ENCODE measurements at regions not wholly inside any gene's neighbourhood (a gene's known extent, or its start where the extent isn't known, plus 50 kb on each side); places are given as distances from the start of the nearest gene placed in this dataset.

- CTCF ChIA-PET: no interaction called here
These were observed 209.9 kb upstream of the CDH20 start for GRCh38 chr18:61123309-61123708.

GRCh38 chr18:61127714-61128467 lies 205.3 kb upstream of the CDH20 start:
- Histone ChIP-seq H3K36me3 (ENCODE audit: insufficient read depth, low read length, poor library complexity, severe bottlenecking) (no peaks in the 10 kb centered on the region), H3K27me3 (replicated peaks; ENCODE audit: insufficient read depth, low read depth, low read length, poor library complexity) (peaks cover 12% of the 10 kb centered on the region), H3K9me3 (ENCODE audit: low read depth, low read length, poor library complexity, severe bottlenecking) (no peaks in the 10 kb centered on the region), H3K27ac (ENCODE audit: low read depth, low read length, poor library complexity, severe bottlenecking) (no peak overlapping the region), H3K4me1 (ENCODE audit: insufficient read depth, low read length, poor library complexity, severe bottlenecking) (no peaks in the 10 kb centered on the region), H3K4me3 (ENCODE audit: low read depth, low read length, poor library complexity, severe bottlenecking) (no peak overlapping the region)
- BruUV-seq (replicated peaks): no TSS peak
- CTCF ChIA-PET: no interaction called here
- POLR2A ChIA-PET (ENCODE audit: low non-redundant PET): no interaction called here
- intact Hi-C loops (cut with micrococcal nuclease; ENCODE audit: unreplicated experiment): no loop called here
- no peak for DNase-seq (ENCODE audit: low spot score)
- TF ChIP-seq EZH2 (IDR thresholded peaks at IDR 0.05; ENCODE audit: borderline replicate concordance, low read depth, low read length, poor library complexity, severe bottlenecking): no peak

More at GRCh38 chr18:61123309-61123708, 209.9 kb upstream of the CDH20 start:
- Histone ChIP-seq H3K4me1 (ENCODE audit: insufficient read depth, low read length, poor library complexity, severe bottlenecking) (no peaks in the 10 kb centered on the region), H3K4me3 (ENCODE audit: low read depth, low read length, poor library complexity, severe bottlenecking) (no peak overlapping the region), H3K36me3 (ENCODE audit: insufficient read depth, low read length, poor library complexity, severe bottlenecking) (no peaks in the 10 kb centered on the region), H3K27ac (ENCODE audit: low read depth, low read length, poor library complexity, severe bottlenecking) (no peak overlapping the region), H3K9me3 (ENCODE audit: low read depth, low read length, poor library complexity, severe bottlenecking) (no peaks in the 10 kb centered on the region), H3K27me3 (replicated peaks; ENCODE audit: insufficient read depth, low read depth, low read length, poor library complexity) (peaks cover 28% of the 10 kb centered on the region)
- no TSS peak for BruUV-seq (replicated peaks)
- no peak for TF ChIP-seq EZH2 (IDR thresholded peaks at IDR 0.05; ENCODE audit: borderline replicate concordance, low read depth, low read length, poor library complexity, severe bottlenecking)
- no peak for TF ChIP-seq CTCF (conservative IDR thresholded peaks at IDR 0.05; ENCODE audit: low read depth, low read length)
- POLR2A ChIA-PET (ENCODE audit: low non-redundant PET): no interaction called here
- intact Hi-C loops (cut with micrococcal nuclease; ENCODE audit: unreplicated experiment): no loop called here
- DNase-seq (ENCODE audit: low spot score): no peak

GRCh38 chr18:61129001-61129400 lies 204.2 kb upstream of the CDH20 start:
- Histone ChIP-seq H3K4me1 (ENCODE audit: insufficient read depth, low read length, poor library complexity, severe bottlenecking) (no peaks in the 10 kb centered on the region), H3K27me3 (replicated peaks; ENCODE audit: insufficient read depth, low read depth, low read length, poor library complexity) (peaks cover 10% of the 10 kb centered on the region), H3K36me3 (ENCODE audit: insufficient read depth, low read length, poor library complexity, severe bottlenecking) (no peaks in the 10 kb centered on the region), H3K4me3 (ENCODE audit: low read depth, low read length, poor library complexity, severe bottlenecking) (no peak overlapping the region), H3K27ac (ENCODE audit: low read depth, low read length, poor library complexity, severe bottlenecking) (no peak overlapping the region), H3K9me3 (ENCODE audit: low read depth, low read length, poor library complexity, severe bottlenecking) (no peaks in the 10 kb centered on the region)
- ChIA-PET POLR2A (ENCODE audit: low non-redundant PET) (no interaction called here), CTCF (no interaction called here)
- no peak for TF ChIP-seq EZH2 (IDR thresholded peaks at IDR 0.05; ENCODE audit: borderline replicate concordance, low read depth, low read length, poor library complexity, severe bottlenecking)
- no peak for TF ChIP-seq CTCF (conservative IDR thresholded peaks at IDR 0.05; ENCODE audit: low read depth, low read length)
- intact Hi-C loops (cut with micrococcal nuclease; ENCODE audit: unreplicated experiment): no loop called here
- no TSS peak for BruUV-seq (replicated peaks)
- no peak for DNase-seq (ENCODE audit: low spot score)

GRCh38 chr18:61132031-61132430 lies 201.2 kb upstream of the CDH20 start:
- H3K36me3 ChIP-seq (ENCODE audit: insufficient read depth, low read length, poor library complexity, severe bottlenecking): no peaks in the 10 kb centered on the region
- CTCF ChIA-PET: no interaction called here
- POLR2A ChIA-PET (ENCODE audit: low non-redundant PET): interaction anchor here (0.6 kb wide), 1 partner anchor 20 kb away, joined by 4 read pairs; no protein-coding TSS in a partner anchor
- TF ChIP-seq CTCF (conservative IDR thresholded peaks at IDR 0.05; ENCODE audit: low read depth, low read length) (no peak), EZH2 (IDR thresholded peaks at IDR 0.05; ENCODE audit: borderline replicate concordance, low read depth, low read length, poor library complexity, severe bottlenecking) (no peak)
- no peaks in the 10 kb centered on the region for H3K9me3 ChIP-seq (ENCODE audit: low read depth, low read length, poor library complexity, severe bottlenecking)
- no TSS peak for BruUV-seq (replicated peaks)
- intact Hi-C loops (cut with micrococcal nuclease; ENCODE audit: unreplicated experiment): no loop called here
- DNase-seq (ENCODE audit: low spot score): no peak
- peaks cover 10% of the 10 kb centered on the region for H3K27me3 ChIP-seq (replicated peaks; ENCODE audit: insufficient read depth, low read depth, low read length, poor library complexity)
- no peak overlapping the region for H3K27ac ChIP-seq (ENCODE audit: low read depth, low read length, poor library complexity, severe bottlenecking)
- no peaks in the 10 kb centered on the region for H3K4me1 ChIP-seq (ENCODE audit: insufficient read depth, low read length, poor library complexity, severe bottlenecking)
- no peak overlapping the region for H3K4me3 ChIP-seq (ENCODE audit: low read depth, low read length, poor library complexity, severe bottlenecking)

All from A673 (cell line).